ENCODE measurements at regions not wholly inside any gene's neighbourhood (a gene's known extent, or its start where the extent isn't known, plus 50 kb on each side); places are given as distances from the start of the nearest gene placed in this dataset.

- TF ChIP-seq EZH2 (IDR thresholded peaks at IDR 0.05; ENCODE audit: borderline replicate concordance, low read length): no peak
- TF ChIP-seq CTCF (IDR thresholded peaks at IDR 0.05; ENCODE audit: low read length): no peak
Measured at GRCh38 chr22:23497016-23497885, 82.8 kb downstream of the IGLL1 start.

Data from OCI-LY1 (cell line).